WI38 (cell line): ENCODE measurements at regions not wholly inside any gene's neighbourhood (a gene's known extent, or its start where the extent isn't known, plus 50 kb on each side); places are given as distances from the start of the nearest gene placed in this dataset.

ENCODE experiments used
- H3K4me3 ChIP-seq: 2 replicates; pipeline ENCODE4 v1.5.1; 2011; ENCODE audit warnings: low read depth, mild to moderate bottlenecking, control low read depth, low read length
- TF ChIP-seq, protein P1 (sequence below): IDR thresholded peaks from 2 replicates; pipeline ENCODE4 v1.5.1; 2012; ENCODE audit warnings: low read depth, mild to moderate bottlenecking, control low read depth, low read length

DNA sequence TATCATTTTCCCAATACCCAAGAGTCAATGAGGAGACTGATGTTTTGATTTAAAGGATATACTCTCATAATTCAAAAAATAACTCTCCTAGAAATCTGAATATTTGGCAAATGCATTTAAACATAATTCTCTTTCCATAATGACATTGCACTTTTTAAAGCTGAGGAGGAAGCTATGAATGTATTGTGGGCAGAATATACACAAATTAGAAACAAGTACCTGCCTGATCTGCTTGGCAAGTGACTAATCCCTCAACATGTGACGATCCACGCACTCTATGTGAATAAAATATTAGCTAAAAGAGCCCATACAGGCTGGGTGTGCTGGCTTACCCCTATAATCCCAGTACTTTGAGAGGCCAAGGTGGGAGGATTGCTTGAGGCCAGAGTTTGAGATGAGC is 88.3 kb upstream of the CCDC28A start:
- TF ChIP-seq, protein P1, sequence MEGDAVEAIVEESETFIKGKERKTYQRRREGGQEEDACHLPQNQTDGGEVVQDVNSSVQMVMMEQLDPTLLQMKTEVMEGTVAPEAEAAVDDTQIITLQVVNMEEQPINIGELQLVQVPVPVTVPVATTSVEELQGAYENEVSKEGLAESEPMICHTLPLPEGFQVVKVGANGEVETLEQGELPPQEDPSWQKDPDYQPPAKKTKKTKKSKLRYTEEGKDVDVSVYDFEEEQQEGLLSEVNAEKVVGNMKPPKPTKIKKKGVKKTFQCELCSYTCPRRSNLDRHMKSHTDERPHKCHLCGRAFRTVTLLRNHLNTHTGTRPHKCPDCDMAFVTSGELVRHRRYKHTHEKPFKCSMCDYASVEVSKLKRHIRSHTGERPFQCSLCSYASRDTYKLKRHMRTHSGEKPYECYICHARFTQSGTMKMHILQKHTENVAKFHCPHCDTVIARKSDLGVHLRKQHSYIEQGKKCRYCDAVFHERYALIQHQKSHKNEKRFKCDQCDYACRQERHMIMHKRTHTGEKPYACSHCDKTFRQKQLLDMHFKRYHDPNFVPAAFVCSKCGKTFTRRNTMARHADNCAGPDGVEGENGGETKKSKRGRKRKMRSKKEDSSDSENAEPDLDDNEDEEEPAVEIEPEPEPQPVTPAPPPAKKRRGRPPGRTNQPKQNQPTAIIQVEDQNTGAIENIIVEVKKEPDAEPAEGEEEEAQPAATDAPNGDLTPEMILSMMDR: no peak
- H3K4me3 ChIP-seq: no peak overlapping the region

DNA sequence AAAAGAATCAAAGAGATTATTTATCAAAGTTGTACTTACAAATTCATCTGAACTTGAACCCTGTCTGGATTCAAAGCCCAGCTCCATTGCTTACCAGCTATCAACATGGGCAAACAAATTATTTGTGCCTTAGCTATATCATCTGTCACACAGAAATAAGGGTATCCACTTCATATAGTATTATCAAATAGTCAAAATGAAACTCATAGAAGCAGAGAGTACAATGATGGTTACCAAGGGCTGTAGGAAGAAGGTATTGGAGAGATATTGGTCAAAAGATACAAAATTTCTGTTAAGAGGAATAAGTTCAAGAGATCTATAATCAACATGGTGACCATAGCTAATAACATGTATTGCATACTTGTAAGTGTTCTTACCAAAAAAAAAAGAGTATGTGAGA is 87.8 kb upstream of the CCDC28A start:
- H3K4me3 ChIP-seq: no peak overlapping the region
- TF ChIP-seq, protein P1: no peak

DNA sequence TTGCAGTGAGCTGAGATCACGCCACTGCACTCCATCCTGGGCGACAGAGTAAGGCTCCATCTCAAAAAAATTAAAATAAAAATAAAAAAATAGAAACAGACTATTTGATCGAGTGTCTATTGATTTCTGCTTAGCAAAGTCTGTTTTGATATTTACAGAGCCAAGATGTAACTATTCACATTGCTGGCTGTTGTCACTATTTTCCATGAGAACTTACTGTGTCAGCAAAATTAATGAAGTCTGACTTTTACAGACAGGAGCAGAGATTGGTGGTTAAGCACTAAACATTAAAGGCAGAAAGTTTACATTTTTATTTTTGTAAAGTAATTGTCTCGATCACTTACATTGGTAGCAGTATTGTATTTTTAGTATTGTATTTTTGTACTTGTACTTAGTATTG is 85.0 kb upstream of the CCDC28A start:
- no peak overlapping the region for H3K4me3 ChIP-seq
- TF ChIP-seq, protein P1: no peak

DNA sequence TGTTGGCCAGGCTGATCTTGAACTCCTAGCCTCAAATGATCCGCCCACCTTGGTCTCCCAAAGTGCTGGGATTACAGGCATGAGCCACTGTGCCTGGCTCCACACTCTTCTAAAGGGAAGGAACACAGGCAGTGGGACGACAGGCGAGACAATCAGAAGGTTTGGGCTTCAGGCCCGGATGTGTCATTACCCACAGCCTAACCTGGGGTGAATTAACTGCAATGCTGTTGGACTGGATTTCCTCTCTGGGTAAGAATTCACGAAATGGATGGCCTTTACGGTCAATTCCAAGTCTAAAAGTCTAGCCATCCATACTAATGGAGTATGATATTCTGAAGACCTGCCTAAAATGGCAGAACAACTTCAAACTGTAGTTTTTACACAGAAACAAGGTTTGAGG is 83.7 kb upstream of the CCDC28A start:
- H3K4me3 ChIP-seq: no peak overlapping the region
- TF ChIP-seq, protein P1: no peak

DNA sequence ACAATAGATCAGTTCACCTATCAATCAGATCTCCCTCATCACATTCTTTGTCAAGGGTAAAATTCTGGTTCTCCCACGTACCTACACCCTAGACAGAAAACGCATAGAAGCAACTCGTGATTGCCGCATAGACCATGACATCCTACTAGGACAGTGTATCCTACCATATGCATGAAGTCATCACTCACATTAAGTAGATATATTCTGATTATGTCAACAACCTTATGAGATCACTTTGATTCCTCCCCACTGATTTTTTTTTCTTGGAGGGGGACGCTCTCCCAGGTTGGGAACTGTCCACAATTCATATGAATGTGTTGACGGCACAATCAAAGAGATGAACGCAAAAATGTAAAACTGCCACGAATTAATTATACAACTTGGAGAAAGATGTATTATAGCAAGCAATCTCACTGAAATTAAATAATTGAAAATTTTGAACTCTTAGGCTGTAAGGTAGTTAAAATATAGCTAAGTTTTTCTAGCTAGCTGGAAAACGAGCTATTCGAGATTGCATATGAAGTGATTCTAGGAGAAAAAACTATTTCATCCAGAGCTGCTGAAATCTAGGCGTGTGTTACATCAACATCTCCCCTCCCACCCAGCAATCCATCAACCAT is 82.5 kb upstream of the CCDC28A start:
- TF ChIP-seq, protein P1: no peak
- H3K4me3 ChIP-seq: peak overlapping the region; percentile 79

DNA sequence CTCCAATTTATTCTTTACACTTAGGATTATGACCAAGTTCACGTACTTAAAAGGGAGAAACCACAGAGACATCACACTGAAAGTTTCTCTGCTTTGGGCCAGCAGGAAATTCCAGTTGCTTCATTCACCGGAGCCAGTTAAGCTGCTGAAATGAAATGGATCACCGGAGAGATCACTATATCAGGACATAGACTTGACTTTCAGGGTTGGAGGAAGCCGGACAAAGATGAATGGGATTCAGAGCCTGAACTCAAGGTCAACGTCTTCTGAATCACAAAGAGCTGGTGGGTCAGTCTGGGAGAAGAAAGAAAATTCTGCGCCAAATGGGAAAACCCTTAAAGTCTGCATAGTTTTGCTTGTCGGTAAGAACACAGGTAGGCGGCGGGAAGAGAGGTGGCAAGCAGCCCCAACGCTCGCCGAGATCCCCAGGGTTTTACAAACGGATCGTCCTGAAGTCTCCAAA is 81.9 kb upstream of the CCDC28A start:
- peak overlapping the region; percentile 79 for H3K4me3 ChIP-seq
- TF ChIP-seq, protein P1: no peak

DNA sequence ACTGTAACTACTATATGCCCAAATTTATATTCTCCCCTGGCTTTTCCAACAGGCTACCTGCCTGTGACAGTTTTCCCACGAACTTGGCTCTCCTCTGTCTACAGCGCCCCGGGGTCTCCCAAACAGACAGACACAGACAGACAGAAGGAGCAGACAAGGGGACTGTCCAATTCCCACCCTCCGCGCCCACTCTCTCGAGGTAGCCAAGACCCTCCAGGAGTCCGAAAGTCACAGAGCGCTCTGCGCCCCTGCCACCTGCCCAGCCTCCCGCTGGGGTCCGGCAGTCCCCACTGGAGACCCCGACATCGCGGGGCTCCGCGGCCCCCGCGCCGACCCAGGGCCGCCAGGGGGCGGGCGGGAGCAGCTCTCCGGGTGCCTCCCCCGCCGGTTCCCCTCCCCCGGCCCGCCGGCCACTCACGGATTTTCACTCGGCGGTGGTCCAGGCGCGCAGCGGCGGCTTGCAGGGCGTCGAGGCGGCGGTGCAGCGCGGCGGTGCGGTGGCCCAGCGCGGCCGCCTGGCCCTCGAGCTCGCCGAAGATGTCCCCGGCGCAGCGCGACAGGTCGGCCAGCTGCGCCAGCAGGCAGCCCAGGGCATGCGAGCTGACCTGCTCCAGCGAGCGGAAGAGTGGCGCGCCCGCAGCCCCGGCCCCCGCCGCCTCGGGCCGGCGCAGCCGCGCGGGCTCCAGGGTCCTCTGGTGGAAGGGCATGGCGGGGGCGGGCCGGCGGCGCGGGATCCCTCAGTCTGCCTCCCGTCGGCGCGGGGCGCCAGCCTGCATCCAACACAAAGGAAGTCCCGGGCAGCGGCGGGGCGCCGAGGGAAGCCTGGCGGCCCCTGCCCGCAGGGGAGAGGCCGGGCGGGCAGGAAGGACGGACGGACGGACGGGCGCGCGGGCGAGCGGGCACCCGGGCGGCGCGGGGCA is 81.3 kb upstream of the CCDC28A start:
- TF ChIP-seq, protein P1: peak; percentile 75
- H3K4me3 ChIP-seq: peak overlapping the region; percentile 79
